ENCODE measurements at regions not wholly inside any gene's neighbourhood (a gene's known extent, or its start where the extent isn't known, plus 50 kb on each side); places are given as distances from the start of the nearest gene placed in this dataset.

DNA sequence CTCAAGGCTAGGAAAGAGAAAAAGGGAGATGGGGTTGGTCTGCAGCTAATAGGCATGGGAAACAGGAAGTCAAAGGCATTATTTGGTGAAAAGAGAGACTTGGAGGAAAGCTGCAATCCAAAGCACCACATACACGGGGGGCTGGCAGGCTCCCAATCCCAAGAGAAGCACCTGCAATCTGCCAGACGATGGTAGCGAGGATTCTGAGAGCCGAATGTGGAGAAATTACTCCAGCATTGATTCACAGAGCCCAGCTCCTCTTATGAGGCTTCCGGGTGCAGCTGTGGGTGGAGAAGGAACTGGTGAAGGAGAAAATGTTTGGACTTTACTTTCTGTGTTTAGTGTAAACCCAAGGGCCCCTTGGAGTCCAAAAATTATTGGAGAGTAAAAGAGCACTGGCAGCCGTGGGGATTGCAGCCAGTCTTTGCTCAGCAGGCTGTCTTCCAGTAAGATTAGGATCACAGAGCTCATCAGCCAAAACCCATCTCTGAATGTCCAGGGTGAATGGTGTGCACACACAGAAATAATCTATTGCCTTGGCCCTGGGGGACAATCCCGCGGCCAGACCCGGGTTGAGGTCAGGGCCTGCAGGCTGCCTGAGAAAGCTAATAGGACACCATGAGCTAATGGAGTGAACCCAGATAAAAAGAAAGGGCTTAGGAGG lies 197.6 kb downstream of the KIT start:
- Histone ChIP-seq H3K9ac (no peak overlapping the region), H3K9me3 (ENCODE audit: control insufficient read depth, low read length) (no peaks in the 10 kb centered on the region), H3K4me3 (ENCODE audit: low read depth, low read length) (no peak overlapping the region), H3K27ac (no peak overlapping the region), H3K36me3 (ENCODE audit: control insufficient read depth, insufficient read depth, low read length) (no peaks in the 10 kb centered on the region), H2AFZ (no peak overlapping the region), H3K27me3 (ENCODE audit: control insufficient read depth, insufficient read depth, low read length) (no peaks in the 10 kb centered on the region), H3K4me1 (no peaks in the 10 kb centered on the region), H3K4me2 (ENCODE audit: low read length) (no peak overlapping the region), H3K79me2 (no peaks in the 10 kb centered on the region)
- TF ChIP-seq, protein P1, sequence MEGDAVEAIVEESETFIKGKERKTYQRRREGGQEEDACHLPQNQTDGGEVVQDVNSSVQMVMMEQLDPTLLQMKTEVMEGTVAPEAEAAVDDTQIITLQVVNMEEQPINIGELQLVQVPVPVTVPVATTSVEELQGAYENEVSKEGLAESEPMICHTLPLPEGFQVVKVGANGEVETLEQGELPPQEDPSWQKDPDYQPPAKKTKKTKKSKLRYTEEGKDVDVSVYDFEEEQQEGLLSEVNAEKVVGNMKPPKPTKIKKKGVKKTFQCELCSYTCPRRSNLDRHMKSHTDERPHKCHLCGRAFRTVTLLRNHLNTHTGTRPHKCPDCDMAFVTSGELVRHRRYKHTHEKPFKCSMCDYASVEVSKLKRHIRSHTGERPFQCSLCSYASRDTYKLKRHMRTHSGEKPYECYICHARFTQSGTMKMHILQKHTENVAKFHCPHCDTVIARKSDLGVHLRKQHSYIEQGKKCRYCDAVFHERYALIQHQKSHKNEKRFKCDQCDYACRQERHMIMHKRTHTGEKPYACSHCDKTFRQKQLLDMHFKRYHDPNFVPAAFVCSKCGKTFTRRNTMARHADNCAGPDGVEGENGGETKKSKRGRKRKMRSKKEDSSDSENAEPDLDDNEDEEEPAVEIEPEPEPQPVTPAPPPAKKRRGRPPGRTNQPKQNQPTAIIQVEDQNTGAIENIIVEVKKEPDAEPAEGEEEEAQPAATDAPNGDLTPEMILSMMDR (IDR thresholded peaks at IDR 0.05), result no peak

DNA sequence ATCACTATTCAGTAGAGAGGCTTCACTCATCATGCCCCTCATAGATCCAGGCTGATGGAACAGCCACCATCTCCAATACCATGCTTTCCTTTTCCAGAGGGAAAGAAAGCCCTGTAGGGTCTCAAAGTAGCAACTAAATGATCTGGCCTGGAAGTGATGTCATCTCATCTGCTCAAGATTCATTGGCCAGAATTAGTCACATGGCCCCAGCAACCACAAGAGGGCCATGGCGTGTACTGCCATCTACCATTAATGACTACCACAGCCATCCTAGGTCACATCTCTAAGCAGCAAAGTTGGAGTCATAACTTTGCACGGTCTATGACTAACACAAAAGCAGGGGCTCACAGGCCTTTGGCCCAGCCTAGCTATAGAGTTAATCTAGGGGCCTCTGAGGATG lies 194.8 kb downstream of the KIT start:
- no peak overlapping the region for H3K9ac ChIP-seq
- no peak overlapping the region for H3K27ac ChIP-seq
- no peak overlapping the region for H2AFZ ChIP-seq
- H3K4me2 ChIP-seq (ENCODE audit: low read length), result no peak overlapping the region
- H3K4me3 ChIP-seq (ENCODE audit: low read depth, low read length), result no peak overlapping the region
- H3K36me3 ChIP-seq (ENCODE audit: control insufficient read depth, insufficient read depth, low read length), result no peaks in the 10 kb centered on the region
- H3K27me3 ChIP-seq (ENCODE audit: control insufficient read depth, insufficient read depth, low read length), result no peaks in the 10 kb centered on the region
- no peaks in the 10 kb centered on the region for H3K9me3 ChIP-seq (ENCODE audit: control insufficient read depth, low read length)
- no peaks in the 10 kb centered on the region for H3K79me2 ChIP-seq
- TF ChIP-seq, protein P1 (IDR thresholded peaks at IDR 0.05), result no peak
- no peaks in the 10 kb centered on the region for H3K4me1 ChIP-seq

DNA sequence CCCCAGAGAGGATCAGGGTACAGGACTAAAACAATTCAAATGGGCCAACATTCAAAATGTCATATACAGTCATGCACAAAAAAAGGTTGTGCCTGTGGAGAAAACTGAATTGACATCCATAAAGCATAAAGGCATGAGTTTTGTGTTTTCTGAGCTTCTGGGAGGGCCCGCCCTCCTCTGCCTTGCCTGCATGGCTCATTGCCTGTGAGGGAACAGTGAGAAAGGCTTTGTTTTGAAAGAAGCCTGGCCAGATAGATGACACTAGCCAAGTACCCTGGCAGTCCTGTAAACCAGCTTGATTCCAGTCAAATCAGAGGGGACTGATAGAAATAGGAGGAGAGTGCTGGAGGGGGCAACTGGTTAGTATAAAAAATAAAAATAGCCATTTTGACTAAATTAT lies 194.3 kb downstream of the KIT start:
- H3K4me2 ChIP-seq (ENCODE audit: low read length), result no peak overlapping the region
- no peaks in the 10 kb centered on the region for H3K9me3 ChIP-seq (ENCODE audit: control insufficient read depth, low read length)
- H3K27ac ChIP-seq, result no peak overlapping the region
- TF ChIP-seq, protein P1 (IDR thresholded peaks at IDR 0.05), result no peak
- no peak overlapping the region for H3K4me3 ChIP-seq (ENCODE audit: low read depth, low read length)
- H3K36me3 ChIP-seq (ENCODE audit: control insufficient read depth, insufficient read depth, low read length), result no peaks in the 10 kb centered on the region
- H3K27me3 ChIP-seq (ENCODE audit: control insufficient read depth, insufficient read depth, low read length), result no peaks in the 10 kb centered on the region
- no peak overlapping the region for H3K9ac ChIP-seq
- no peaks in the 10 kb centered on the region for H3K4me1 ChIP-seq
- no peaks in the 10 kb centered on the region for H3K79me2 ChIP-seq
- H2AFZ ChIP-seq, result no peak overlapping the region

DNA sequence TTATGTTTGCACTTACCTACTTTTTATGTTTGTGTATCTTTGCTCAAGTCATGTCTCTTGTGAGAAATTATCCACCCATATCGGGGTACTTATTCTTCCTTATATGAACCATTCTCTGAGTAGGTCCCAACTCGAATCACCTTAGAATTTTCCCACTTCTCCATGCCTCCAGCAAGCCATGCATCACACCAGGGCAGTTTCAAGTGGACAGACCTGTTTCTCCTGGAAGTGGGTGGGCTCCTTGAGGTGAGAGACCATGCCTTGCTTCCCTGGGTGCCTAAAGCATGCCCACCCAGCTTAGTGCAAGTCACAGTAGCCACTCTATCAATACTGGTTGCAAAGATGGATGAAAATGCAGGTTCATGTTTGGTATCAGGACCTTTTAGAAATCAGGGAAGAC lies 187.2 kb downstream of the KIT start:
- Histone ChIP-seq H3K4me2 (ENCODE audit: low read length) (no peak overlapping the region), H3K4me1 (no peaks in the 10 kb centered on the region), H2AFZ (no peak overlapping the region), H3K27ac (no peak overlapping the region), H3K9me3 (ENCODE audit: control insufficient read depth, low read length) (no peaks in the 10 kb centered on the region), H3K27me3 (ENCODE audit: control insufficient read depth, insufficient read depth, low read length) (no peaks in the 10 kb centered on the region), H3K4me3 (ENCODE audit: low read depth, low read length) (no peak overlapping the region), H3K79me2 (no peaks in the 10 kb centered on the region), H3K9ac (no peak overlapping the region), H3K36me3 (ENCODE audit: control insufficient read depth, insufficient read depth, low read length) (no peaks in the 10 kb centered on the region)
- TF ChIP-seq, protein P1 (IDR thresholded peaks at IDR 0.05), result no peak

DNA sequence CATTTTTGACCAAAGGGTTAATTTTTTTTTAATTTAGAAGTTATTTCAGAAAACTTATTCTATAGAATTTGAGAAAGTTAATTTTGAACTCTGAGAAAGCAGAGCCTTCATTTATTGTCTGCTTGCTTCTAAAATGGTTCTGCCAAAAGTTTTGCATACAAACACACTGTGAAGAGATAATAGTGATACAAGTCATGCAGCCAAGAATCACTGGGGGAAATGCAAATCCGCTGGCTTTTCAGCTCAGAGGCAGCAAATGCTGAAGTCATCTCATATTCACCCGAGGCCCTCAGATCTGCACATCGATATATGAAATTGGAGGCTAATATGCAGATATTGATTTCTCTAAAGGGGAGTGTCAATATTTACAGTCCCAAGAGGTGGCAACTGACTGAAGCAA lies 186.2 kb downstream of the KIT start:
- Histone ChIP-seq H3K27me3 (ENCODE audit: control insufficient read depth, insufficient read depth, low read length) (no peaks in the 10 kb centered on the region), H3K4me1 (no peaks in the 10 kb centered on the region), H3K27ac (no peak overlapping the region), H3K4me2 (ENCODE audit: low read length) (no peak overlapping the region), H2AFZ (no peak overlapping the region), H3K36me3 (ENCODE audit: control insufficient read depth, insufficient read depth, low read length) (no peaks in the 10 kb centered on the region), H3K4me3 (ENCODE audit: low read depth, low read length) (no peak overlapping the region), H3K9ac (no peak overlapping the region), H3K9me3 (ENCODE audit: control insufficient read depth, low read length) (no peaks in the 10 kb centered on the region), H3K79me2 (no peaks in the 10 kb centered on the region)
- TF ChIP-seq, protein P1 (IDR thresholded peaks at IDR 0.05), result no peak

Measured in parathyroid adenoma (tissue), 2 donors.